ENCODE measurements at regions not wholly inside any gene's neighbourhood (a gene's known extent, or its start where the extent isn't known, plus 50 kb on each side); places are given as distances from the start of the nearest gene placed in this dataset.
A peak's percentile ranks its signal among the peaks of the same experiment; 100 is the strongest.

GRCh38 chr1:37392051-37392450 is 82.3 kb upstream of the ZC3H12A start:
- POLR2A ChIA-PET = no interaction called here
- H3K27me3 Mint-ChIP-seq = peaks cover 12% of the 10 kb centered on the region
- no peak for DNase-seq
- no peaks in the 10 kb centered on the region for H3K9me3 Mint-ChIP-seq
- no peaks in the 10 kb centered on the region for H3K4me1 Mint-ChIP-seq
- H3K27ac Mint-ChIP-seq = no peak overlapping the region
- no peaks in the 10 kb centered on the region for H3K36me3 Mint-ChIP-seq (ENCODE audit: low read depth)
- H3K4me3 Mint-ChIP-seq = no peak overlapping the region
- CTCF ChIA-PET = interaction anchor here (1.2 kb wide), 1 partner anchor 14 kb away, joined by 3 read pairs; no protein-coding TSS in a partner anchor

GRCh38 chr1:37393173-37394120 is 80.9 kb upstream of the ZC3H12A start:
- Mint-ChIP-seq H3K27ac (no peak overlapping the region), H3K4me3 (no peak overlapping the region), H3K4me1 (no peaks in the 10 kb centered on the region), H3K9me3 (no peaks in the 10 kb centered on the region), H3K27me3 (peaks cover 12% of the 10 kb centered on the region), H3K36me3 (ENCODE audit: low read depth) (no peaks in the 10 kb centered on the region)
- ChIA-PET CTCF (interaction anchor here (0.6 to 1.2 kb wide), 2 partner anchors 13 to 246 kb away, joined by 3 read pairs; no protein-coding TSS in a partner anchor), POLR2A (no interaction called here)
- no peak for DNase-seq

- no peaks in the 10 kb centered on the region for H3K4me1 Mint-ChIP-seq
- peaks cover 10% of the 10 kb centered on the region for H3K27me3 Mint-ChIP-seq
- H3K27ac Mint-ChIP-seq = no peak overlapping the region
- ChIA-PET CTCF (no interaction called here), POLR2A (no interaction called here)
- no peaks in the 10 kb centered on the region for H3K9me3 Mint-ChIP-seq
- H3K4me3 Mint-ChIP-seq = no peak overlapping the region
- DNase-seq = no peak
- no peaks in the 10 kb centered on the region for H3K36me3 Mint-ChIP-seq (ENCODE audit: low read depth)
These were observed 79.6 kb upstream of the ZC3H12A start for GRCh38 chr1:37394574-37395464.

- Mint-ChIP-seq H3K36me3 (ENCODE audit: low read depth) (no peaks in the 10 kb centered on the region), H3K4me3 (no peak overlapping the region), H3K4me1 (no peaks in the 10 kb centered on the region), H3K27ac (no peak overlapping the region), H3K9me3 (no peaks in the 10 kb centered on the region), H3K27me3 (peaks cover 6% of the 10 kb centered on the region)
- CTCF ChIA-PET = no interaction called here
- POLR2A ChIA-PET = no interaction called here
- no peak for DNase-seq
These were observed 76.3 kb upstream of the ZC3H12A start for GRCh38 chr1:37398096-37398495.

- no peak overlapping the region for H3K4me3 Mint-ChIP-seq
- H3K27ac Mint-ChIP-seq = no peak overlapping the region
- no peaks in the 10 kb centered on the region for H3K36me3 Mint-ChIP-seq (ENCODE audit: low read depth)
- ChIA-PET CTCF (interaction anchor here (0.9 kb wide), 1 partner anchor 26 kb away, joined by 3 read pairs; no protein-coding TSS in a partner anchor), POLR2A (no interaction called here)
- H3K27me3 Mint-ChIP-seq = peaks cover 6% of the 10 kb centered on the region
- H3K4me1 Mint-ChIP-seq = no peaks in the 10 kb centered on the region
- no peaks in the 10 kb centered on the region for H3K9me3 Mint-ChIP-seq
- no peak for DNase-seq
These were observed 75.2 kb upstream of the ZC3H12A start for GRCh38 chr1:37399205-37399604.

GRCh38 chr1:37399830-37400464 is 74.4 kb upstream of the ZC3H12A start:
- POLR2A ChIA-PET = no interaction called here
- Mint-ChIP-seq H3K27me3 (peaks cover 6% of the 10 kb centered on the region), H3K36me3 (ENCODE audit: low read depth) (no peaks in the 10 kb centered on the region), H3K4me1 (no peaks in the 10 kb centered on the region), H3K4me3 (no peak overlapping the region), H3K27ac (no peak overlapping the region), H3K9me3 (no peaks in the 10 kb centered on the region)
- no peak for DNase-seq
- CTCF ChIA-PET = interaction anchor here (0.9 kb wide), 1 partner anchor 25 kb away, joined by 3 read pairs; no protein-coding TSS in a partner anchor

GRCh38 chr1:37400466-37401225 is 73.7 kb upstream of the ZC3H12A start:
- no peak overlapping the region for H3K4me3 Mint-ChIP-seq
- H3K4me1 Mint-ChIP-seq = no peaks in the 10 kb centered on the region
- no peak for DNase-seq
- H3K27ac Mint-ChIP-seq = no peak overlapping the region
- no peaks in the 10 kb centered on the region for H3K36me3 Mint-ChIP-seq (ENCODE audit: low read depth)
- H3K9me3 Mint-ChIP-seq = no peaks in the 10 kb centered on the region
- ChIA-PET CTCF (no interaction called here), POLR2A (no interaction called here)
- H3K27me3 Mint-ChIP-seq = peaks cover 3% of the 10 kb centered on the region

- Mint-ChIP-seq H3K9me3 (no peaks in the 10 kb centered on the region), H3K4me3 (no peak overlapping the region), H3K4me1 (no peaks in the 10 kb centered on the region), H3K27me3 (no peaks in the 10 kb centered on the region), H3K36me3 (ENCODE audit: low read depth) (no peaks in the 10 kb centered on the region), H3K27ac (no peak overlapping the region)
- DNase-seq = no peak
- CTCF ChIA-PET = no interaction called here
- POLR2A ChIA-PET = no interaction called here
These were observed 71.2 kb upstream of the ZC3H12A start for GRCh38 chr1:37403166-37403565.

- H3K4me3 Mint-ChIP-seq = no peak overlapping the region
- DNase-seq = no peak
- H3K4me1 Mint-ChIP-seq = no peaks in the 10 kb centered on the region
- H3K27me3 Mint-ChIP-seq = no peaks in the 10 kb centered on the region
- H3K36me3 Mint-ChIP-seq (ENCODE audit: low read depth) = no peaks in the 10 kb centered on the region
- H3K27ac Mint-ChIP-seq = no peak overlapping the region
- CTCF ChIA-PET = no interaction called here
- H3K9me3 Mint-ChIP-seq = no peaks in the 10 kb centered on the region
- POLR2A ChIA-PET = no interaction called here
These were observed 69.7 kb upstream of the ZC3H12A start for GRCh38 chr1:37404711-37405110.

- ChIA-PET POLR2A (no interaction called here), CTCF (interaction anchor here (1.3 kb wide), 1 partner anchor 15 kb away, joined by 3 read pairs; no protein-coding TSS in a partner anchor)
- no peak overlapping the region for H3K27ac Mint-ChIP-seq
- H3K36me3 Mint-ChIP-seq (ENCODE audit: low read depth) = no peaks in the 10 kb centered on the region
- DNase-seq = no peak
- no peaks in the 10 kb centered on the region for H3K9me3 Mint-ChIP-seq
- H3K27me3 Mint-ChIP-seq = no peaks in the 10 kb centered on the region
- H3K4me1 Mint-ChIP-seq = no peaks in the 10 kb centered on the region
- no peak overlapping the region for H3K4me3 Mint-ChIP-seq
These were observed 64.3 kb upstream of the ZC3H12A start for GRCh38 chr1:37410105-37410504.

GRCh38 chr1:37410815-37411214 is 63.6 kb upstream of the ZC3H12A start:
- ChIA-PET CTCF (no interaction called here), POLR2A (no interaction called here)
- H3K36me3 Mint-ChIP-seq (ENCODE audit: low read depth) = no peaks in the 10 kb centered on the region
- H3K4me1 Mint-ChIP-seq = no peaks in the 10 kb centered on the region
- H3K27ac Mint-ChIP-seq = no peak overlapping the region
- DNase-seq = peak; percentile 21
- H3K27me3 Mint-ChIP-seq = no peaks in the 10 kb centered on the region
- H3K9me3 Mint-ChIP-seq = no peaks in the 10 kb centered on the region
- no peak overlapping the region for H3K4me3 Mint-ChIP-seq

- no peaks in the 10 kb centered on the region for H3K4me1 Mint-ChIP-seq
- no peaks in the 10 kb centered on the region for H3K9me3 Mint-ChIP-seq
- no peak for DNase-seq
- CTCF ChIA-PET = no interaction called here
- H3K27me3 Mint-ChIP-seq = no peaks in the 10 kb centered on the region
- H3K36me3 Mint-ChIP-seq (ENCODE audit: low read depth) = no peaks in the 10 kb centered on the region
- H3K4me3 Mint-ChIP-seq = no peak overlapping the region
- POLR2A ChIA-PET = no interaction called here
- H3K27ac Mint-ChIP-seq = no peak overlapping the region
These were observed 58.7 kb upstream of the ZC3H12A start for GRCh38 chr1:37415611-37416244.

Measured in activated CD4-positive, alpha-beta T cell treated with anti-CD3 and anti-CD28 coated beads, Interleukin-2, amount 10 ng/mL, durations not matched to agents 7 days and 5 days (primary cell).